Prostate gland (tissue), 2 donors: ENCODE measurements at regions not wholly inside any gene's neighbourhood (a gene's known extent, or its start where the extent isn't known, plus 50 kb on each side); places are given as distances from the start of the nearest gene placed in this dataset.

Source experiments
- DNase-seq: peaks from one replicate; pipeline ENCODE4 v3.0.0-alpha.2; 2019; ENCODE audit warnings: low spot score
- H3K27ac ChIP-seq, 2 donors: fragments of 200-600 bp; sonication (generic); 2 replicates each; pipeline ENCODE4 v1.5.1; 2017 to 2019
- H3K27me3 ChIP-seq: fragments of 200-600 bp; sonication (generic); replicated peaks from 2 replicates; pipeline ENCODE4 v1.5.1; 2019; ENCODE audit not compliant: insufficient read depth
- H3K36me3 ChIP-seq, 2 donors: fragments of 200-600 bp; sonication (generic); 1 replicate in 1 of 2; 2 replicates in 1 of 2; pipeline versions ENCODE4 v1.5.1 to v1.8.1; 2017 to 2019
- H3K4me1 ChIP-seq: fragments of 200-600 bp; sonication (generic); replicated peaks from 2 replicates; pipeline ENCODE4 v1.5.1; 2019
- H3K4me3 ChIP-seq, 2 donors: fragments of 200-600 bp; sonication (generic); 2 replicates each; pipeline ENCODE4 v1.5.1; 2017 to 2019
- H3K9me3 ChIP-seq: fragments of 200-600 bp; sonication (generic); 2 replicates; pipeline ENCODE4 v1.5.1; 2017
- POLR2A ChIP-seq: fragments of 450-650 bp; IDR thresholded peaks from one replicate; pipeline ENCODE4 v1.6.1; 2016; ENCODE audit warnings: antibody characterized with exemption, mild to moderate bottlenecking
- POLR2AphosphoS5 ChIP-seq: sonication (generic); formaldehyde crosslinking; IDR thresholded peaks from one replicate; pipeline ENCODE4 v1.6.1; 2017; ENCODE audit warnings: antibody characterized with exemption
- WGBS: methylation state at CpG from one replicate; pipeline ENCODE4 v1.1.5; 2018; 5-methylcytosine and 5-hydroxymethylcytosine counted together
- intact Hi-C: fragments of 100-400 bp; cut with DNase I; formaldehyde crosslinking; loops from one replicate; pipeline ENCODE4 v1.14.2; 2022
- TF ChIP-seq, protein P1 (sequence below), 4 experiments: fragments of 200-600 bp in 2 of 4; fragments of 450-650 bp in 2 of 4; sonication (generic) in 2 of 4; IDR thresholded peaks; 1 replicate in 3 of 4; 2 replicates in 1 of 4; pipeline ENCODE4 v1.5.1; 2016 to 2019; ENCODE audit warnings: antibody characterized with exemption in 4 of 4, mild to moderate bottlenecking in 2 of 4, moderate library complexity in 2 of 4

DNA sequence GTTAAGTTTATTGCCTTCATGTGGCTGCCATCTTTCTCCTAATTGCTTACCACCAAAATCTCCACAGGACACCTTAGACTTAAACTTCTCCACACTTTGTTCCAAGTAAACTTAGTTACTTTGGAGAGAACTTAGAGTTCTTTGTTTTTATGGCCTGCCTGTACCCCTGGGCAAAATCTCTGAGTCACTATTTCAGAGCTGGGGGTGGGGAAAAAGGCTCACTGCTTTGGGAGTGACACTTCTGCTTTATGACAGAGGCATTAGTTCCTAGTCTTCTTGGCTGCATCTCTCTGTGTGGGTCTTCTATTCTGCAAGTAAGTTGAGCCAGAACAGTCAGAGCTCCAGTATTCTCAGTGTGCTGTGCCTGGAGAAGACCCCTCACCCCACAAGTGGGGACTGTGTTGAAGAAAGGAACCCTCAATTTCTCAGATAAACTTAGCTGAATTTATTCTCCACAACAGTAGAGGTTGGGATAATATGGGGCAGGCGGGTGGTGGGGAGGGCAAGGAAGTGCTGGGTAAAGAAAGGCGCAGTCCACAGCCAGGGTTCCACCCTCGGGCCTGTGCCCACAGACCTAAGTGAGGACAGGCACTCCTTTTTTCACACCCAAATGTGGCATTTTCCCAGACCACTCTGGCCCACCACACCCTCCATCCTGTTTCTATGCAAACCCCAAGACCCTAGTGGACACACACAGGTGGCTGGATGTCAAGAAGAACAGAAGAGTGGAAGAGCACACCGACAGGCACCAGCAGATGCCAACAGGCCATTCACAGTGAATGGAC, 636.6 kb upstream of the MAN1A1 start:
- Histone ChIP-seq H3K36me3 (no peaks in the 10 kb centered on the region), H3K4me1 (no peaks in the 10 kb centered on the region), H3K9me3 (no peaks in the 10 kb centered on the region), H3K27me3 (no peaks in the 10 kb centered on the region), H3K27ac (no peak overlapping the region), H3K4me3 (no peak overlapping the region)
- WGBS = 91% methylated on average over 4 of the region's 4 CpGs
- DNase-seq = no peak
- intact Hi-C loops = no loop called here
- TF ChIP-seq POLR2A (no peak), POLR2AphosphoS5 (no peak)
- TF ChIP-seq, protein P1, sequence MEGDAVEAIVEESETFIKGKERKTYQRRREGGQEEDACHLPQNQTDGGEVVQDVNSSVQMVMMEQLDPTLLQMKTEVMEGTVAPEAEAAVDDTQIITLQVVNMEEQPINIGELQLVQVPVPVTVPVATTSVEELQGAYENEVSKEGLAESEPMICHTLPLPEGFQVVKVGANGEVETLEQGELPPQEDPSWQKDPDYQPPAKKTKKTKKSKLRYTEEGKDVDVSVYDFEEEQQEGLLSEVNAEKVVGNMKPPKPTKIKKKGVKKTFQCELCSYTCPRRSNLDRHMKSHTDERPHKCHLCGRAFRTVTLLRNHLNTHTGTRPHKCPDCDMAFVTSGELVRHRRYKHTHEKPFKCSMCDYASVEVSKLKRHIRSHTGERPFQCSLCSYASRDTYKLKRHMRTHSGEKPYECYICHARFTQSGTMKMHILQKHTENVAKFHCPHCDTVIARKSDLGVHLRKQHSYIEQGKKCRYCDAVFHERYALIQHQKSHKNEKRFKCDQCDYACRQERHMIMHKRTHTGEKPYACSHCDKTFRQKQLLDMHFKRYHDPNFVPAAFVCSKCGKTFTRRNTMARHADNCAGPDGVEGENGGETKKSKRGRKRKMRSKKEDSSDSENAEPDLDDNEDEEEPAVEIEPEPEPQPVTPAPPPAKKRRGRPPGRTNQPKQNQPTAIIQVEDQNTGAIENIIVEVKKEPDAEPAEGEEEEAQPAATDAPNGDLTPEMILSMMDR (IDR thresholded peaks at IDR 0.05) = no peak

DNA sequence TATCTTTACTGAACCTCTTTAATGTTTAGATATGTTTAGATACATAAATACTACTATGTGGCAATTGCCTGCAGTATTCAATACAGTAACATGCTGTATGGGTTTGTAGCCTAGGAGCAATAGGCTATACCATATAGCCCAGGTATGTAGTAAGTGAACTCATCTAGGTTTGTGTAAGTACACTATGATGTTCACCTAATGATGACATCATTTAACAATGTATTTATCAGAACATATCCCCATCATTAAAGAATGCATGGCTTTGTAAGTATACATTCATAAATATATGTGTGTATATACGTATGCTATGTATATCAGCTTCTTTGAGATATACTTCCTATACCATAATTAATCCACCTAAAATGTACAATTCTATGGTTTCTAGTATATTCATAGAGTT, 631.2 kb upstream of the MAN1A1 start:
- WGBS = 94% methylated on average over 1 of the region's 1 CpG
- no peaks in the 10 kb centered on the region for H3K36me3 ChIP-seq

DNA sequence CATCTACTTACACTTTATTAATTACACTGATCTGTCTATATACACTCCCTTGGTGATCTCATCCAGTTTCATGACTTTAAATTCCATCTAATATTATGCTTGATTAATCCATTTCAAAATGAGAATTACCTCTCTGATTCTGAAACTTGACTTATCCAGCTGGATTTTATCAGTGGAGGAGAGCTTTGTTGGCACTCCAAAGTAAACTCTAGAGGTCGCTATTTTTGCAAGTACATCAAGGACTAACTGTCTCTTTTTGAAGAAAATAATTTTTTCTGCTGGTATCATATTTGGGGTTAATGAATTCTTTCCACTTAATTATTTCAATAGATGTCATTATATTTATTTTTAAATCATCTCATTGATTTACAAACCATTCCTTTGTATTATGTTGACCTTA, 630.3 kb upstream of the MAN1A1 start:
- intact Hi-C loops = loop anchor here (10.0 kb wide), 2 partner anchors 635 to 835 kb away; partner anchors contain the start of gene MAN1A1
- no peak for DNase-seq
- Histone ChIP-seq H3K27me3 (no peaks in the 10 kb centered on the region), H3K4me1 (no peaks in the 10 kb centered on the region), H3K9me3 (no peaks in the 10 kb centered on the region), H3K27ac (no peak overlapping the region), H3K4me3 (no peak overlapping the region), H3K36me3 (no peaks in the 10 kb centered on the region)
- TF ChIP-seq POLR2A (no peak), POLR2AphosphoS5 (no peak)
- TF ChIP-seq, protein P1 (IDR thresholded peaks at IDR 0.05) = no peak
- WGBS = 7% methylated on average over 1 of the region's 1 CpG

More for the DNA sequence above, 631.2 kb upstream of the MAN1A1 start:
- no peak for DNase-seq
- no peak for TF ChIP-seq POLR2A
- TF ChIP-seq, protein P1 (IDR thresholded peaks at IDR 0.05) = no peak
- TF ChIP-seq POLR2AphosphoS5 = no peak
- Histone ChIP-seq H3K9me3 (no peaks in the 10 kb centered on the region), H3K27me3 (no peaks in the 10 kb centered on the region), H3K4me1 (no peaks in the 10 kb centered on the region), H3K4me3 (no peak overlapping the region), H3K27ac (no peak overlapping the region)
- intact Hi-C loops = no loop called here

DNA sequence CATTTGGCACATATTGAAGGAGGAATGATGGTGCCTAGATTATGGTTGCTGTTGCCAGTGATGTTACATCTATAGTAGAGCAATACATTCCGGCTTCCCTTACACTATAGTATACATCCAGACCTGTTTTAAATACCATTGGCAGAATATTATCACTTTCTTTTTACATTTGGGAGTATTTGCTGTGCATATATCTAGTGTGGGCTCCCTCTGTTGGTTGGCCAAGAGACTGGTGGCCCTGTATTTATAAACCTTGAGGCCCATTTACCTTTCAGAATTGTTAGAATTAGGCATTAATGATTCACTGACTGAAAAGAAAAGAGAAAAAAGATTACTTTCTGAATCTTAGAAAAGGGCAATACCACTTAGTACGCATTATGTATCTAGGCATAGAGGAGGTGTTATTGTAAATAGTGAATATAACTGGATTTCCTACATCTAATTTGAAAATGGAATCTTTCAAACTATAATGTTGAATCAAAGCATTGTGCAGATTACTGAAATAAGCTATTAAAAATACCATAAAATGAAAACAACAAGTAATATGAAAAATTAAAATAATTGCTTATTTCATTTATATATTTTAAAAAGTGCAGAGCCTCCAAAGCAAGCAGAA, 628.8 kb upstream of the MAN1A1 start:
- DNase-seq = no peak
- 91% methylated on average over 2 of the region's 2 CpGs for WGBS
- Histone ChIP-seq H3K36me3 (no peaks in the 10 kb centered on the region), H3K27ac (no peak overlapping the region), H3K27me3 (no peaks in the 10 kb centered on the region), H3K4me3 (no peak overlapping the region), H3K4me1 (no peaks in the 10 kb centered on the region), H3K9me3 (no peaks in the 10 kb centered on the region)
- TF ChIP-seq, protein P1 (IDR thresholded peaks at IDR 0.05) = peak in 3 of 4 experiments; percentile 13 to 47 (median 25)
- TF ChIP-seq POLR2A = no peak
- intact Hi-C loops = loop anchor here (10.0 kb wide), 2 partner anchors 634 to 834 kb away; partner anchors contain the start of gene MAN1A1
